ENCODE measurements at regions not wholly inside any gene's neighbourhood (a gene's known extent, or its start where the extent isn't known, plus 50 kb on each side); places are given as distances from the start of the nearest gene placed in this dataset.

- TF ChIP-seq POLR2A (IDR thresholded peaks at IDR 0.05) (no peak), CTCF (IDR thresholded peaks at IDR 0.05) (peak; percentile 7 to 43 (median 31))
- no peaks in the 10 kb centered on the region for H3K36me3 ChIP-seq (replicated peaks in 1 of 2)
- H3K4me3 ChIP-seq = no peak overlapping the region
- no peaks in the 10 kb centered on the region for H3K4me1 ChIP-seq (replicated peaks in 1 of 2)
- intact Hi-C loops (cut with DNase I) = no loop called here
- no peaks in the 10 kb centered on the region for H3K27me3 ChIP-seq
- H3K27ac ChIP-seq = no peak overlapping the region
- no peaks in the 10 kb centered on the region for H3K9me3 ChIP-seq (replicated peaks in 1 of 3)
- peak in 2 of 7 donors; percentile 13 to 23 for DNase-seq
Observed at GRCh38 chr16:52976539-52977167, 76.0 kb downstream of the CHD9NB start.

- no peak for TF ChIP-seq CTCF (IDR thresholded peaks at IDR 0.05)
- TF ChIP-seq POLR2A (IDR thresholded peaks at IDR 0.05) = no peak
- H3K4me1 ChIP-seq (replicated peaks in 1 of 2) = no peaks in the 10 kb centered on the region
- DNase-seq = no peak
- no peaks in the 10 kb centered on the region for H3K9me3 ChIP-seq (replicated peaks in 1 of 3)
- no peak overlapping the region for H3K4me3 ChIP-seq
- intact Hi-C loops (cut with DNase I) = no loop called here
- H3K36me3 ChIP-seq (replicated peaks in 1 of 2) = no peaks in the 10 kb centered on the region
- no peaks in the 10 kb centered on the region for H3K27me3 ChIP-seq
- H3K27ac ChIP-seq = no peak overlapping the region
Observed at GRCh38 chr16:52967744-52968143, 85.0 kb downstream of the CHD9NB start.

- H3K4me3 ChIP-seq = no peak overlapping the region
- no peaks in the 10 kb centered on the region for H3K9me3 ChIP-seq (replicated peaks in 1 of 3)
- H3K27me3 ChIP-seq = no peaks in the 10 kb centered on the region
- intact Hi-C loops (cut with DNase I) = no loop called here
- no peak for TF ChIP-seq POLR2A (IDR thresholded peaks at IDR 0.05)
- TF ChIP-seq CTCF (IDR thresholded peaks at IDR 0.05) = no peak
- 72 to 100% (median 81%) methylated on average over 1 to 2 of the region's 2 CpGs for WGBS, 4 donors
- no peak overlapping the region for H3K27ac ChIP-seq
- DNase-seq = no peak
- H3K36me3 ChIP-seq (replicated peaks in 1 of 2) = no peaks in the 10 kb centered on the region
- no peaks in the 10 kb centered on the region for H3K4me1 ChIP-seq (replicated peaks in 1 of 2)
Observed at GRCh38 chr16:52964290-52964689, 88.4 kb downstream of the CHD9NB start.

- TF ChIP-seq POLR2A (IDR thresholded peaks at IDR 0.05) (no peak), CTCF (IDR thresholded peaks at IDR 0.05) (no peak)
- intact Hi-C loops (cut with DNase I) = no loop called here
- Histone ChIP-seq H3K4me1 (replicated peaks in 1 of 2) (no peaks in the 10 kb centered on the region), H3K4me3 (no peak overlapping the region), H3K27me3 (no peaks in the 10 kb centered on the region), H3K27ac (no peak overlapping the region), H3K36me3 (replicated peaks in 1 of 2) (no peaks in the 10 kb centered on the region), H3K9me3 (replicated peaks in 1 of 3) (no peaks in the 10 kb centered on the region)
- 59 to 69% (median 62%) methylated on average over 4 of the region's 4 CpGs for WGBS, 4 donors
- DNase-seq = no peak
Observed at GRCh38 chr16:52963855-52964242, 88.8 kb downstream of the CHD9NB start.
